Dendritic cell treated with granulocyte-macrophage colony-stimulating factor and Interleukin-4, amounts not matched to agents 40 ng/mL and 50 ng/mL, for 4 days (primary cell): ENCODE measurements at regions not wholly inside any gene's neighbourhood (a gene's known extent, or its start where the extent isn't known, plus 50 kb on each side); places are given as distances from the start of the nearest gene placed in this dataset.
"Not testable (repeated sequence)": the region's sequence is repeated elsewhere in the genome, so short reads cannot be mapped to it uniquely, and the experiment has no call there.

ENCODE experiments used
- H3K27ac Mint-ChIP-seq: one replicate; pipeline ENCODE4 v1.8.0; 2022; ENCODE audit warnings: mild to moderate bottlenecking, mixed read lengths
- H3K27me3 Mint-ChIP-seq: one replicate; pipeline ENCODE4 v1.8.0; 2022; ENCODE audit warnings: mild to moderate bottlenecking, mixed read lengths
- H3K36me3 Mint-ChIP-seq: one replicate; pipeline ENCODE4 v1.8.0; 2022; ENCODE audit warnings: low read depth, mixed read lengths
- H3K4me1 Mint-ChIP-seq: one replicate; pipeline ENCODE4 v1.8.0; 2022; ENCODE audit warnings: low read depth, mixed read lengths
- H3K4me3 Mint-ChIP-seq: one replicate; pipeline ENCODE4 v1.8.0; 2022; ENCODE audit warnings: mild to moderate bottlenecking, moderate library complexity, mixed read lengths
- H3K9me3 Mint-ChIP-seq: one replicate; pipeline ENCODE4 v1.8.0; 2022; ENCODE audit warnings: mixed read lengths
- intact Hi-C: fragments of 100-400 bp; cut with micrococcal nuclease; formaldehyde crosslinking; loops from one replicate; pipeline ENCODE4 v1.15.0; 2022

GRCh38 chr12:17116538-17116937 lies 510.6 kb upstream of the LMO3 start:
- H3K4me3 Mint-ChIP-seq, H3K27ac Mint-ChIP-seq, H3K27me3 Mint-ChIP-seq, intact Hi-C loops, H3K36me3 Mint-ChIP-seq, H3K4me1 Mint-ChIP-seq: not testable (repeated sequence)
- peaks cover 51% of the 10 kb centered on the region for H3K9me3 Mint-ChIP-seq

- no peaks in the 10 kb centered on the region for H3K27me3 Mint-ChIP-seq
- no peaks in the 10 kb centered on the region for H3K36me3 Mint-ChIP-seq
- no peaks in the 10 kb centered on the region for H3K4me1 Mint-ChIP-seq
- intact Hi-C loops, result no loop called here
- peaks cover 13% of the 10 kb centered on the region for H3K9me3 Mint-ChIP-seq
- no peak overlapping the region for H3K4me3 Mint-ChIP-seq
- H3K27ac Mint-ChIP-seq, result no peak overlapping the region
Observed at GRCh38 chr12:17110316-17110715, 504.4 kb upstream of the LMO3 start.

GRCh38 chr12:17108877-17109541 lies 503.0 kb upstream of the LMO3 start:
- peaks cover 6% of the 10 kb centered on the region for H3K9me3 Mint-ChIP-seq
- H3K36me3 Mint-ChIP-seq, result no peaks in the 10 kb centered on the region
- no peak overlapping the region for H3K4me3 Mint-ChIP-seq
- no peaks in the 10 kb centered on the region for H3K27me3 Mint-ChIP-seq
- H3K27ac Mint-ChIP-seq, result no peak overlapping the region
- intact Hi-C loops, result no loop called here
- H3K4me1 Mint-ChIP-seq, result no peaks in the 10 kb centered on the region

- Mint-ChIP-seq H3K27me3 (no peaks in the 10 kb centered on the region), H3K9me3 (peaks cover 19% of the 10 kb centered on the region), H3K4me1 (no peaks in the 10 kb centered on the region), H3K36me3 (no peaks in the 10 kb centered on the region), H3K27ac (no peak overlapping the region), H3K4me3 (no peak overlapping the region)
- intact Hi-C loops, result no loop called here
Observed at GRCh38 chr12:17104801-17105200, 498.8 kb upstream of the LMO3 start.

- Mint-ChIP-seq H3K9me3 (peaks cover 57% of the 10 kb centered on the region), H3K36me3 (no peaks in the 10 kb centered on the region), H3K27me3 (no peaks in the 10 kb centered on the region), H3K4me1 (no peaks in the 10 kb centered on the region), H3K27ac (no peak overlapping the region), H3K4me3 (no peak overlapping the region)
- intact Hi-C loops, result no loop called here
Observed at GRCh38 chr12:17097674-17098073, 491.7 kb upstream of the LMO3 start.

GRCh38 chr12:17084831-17085230 lies 478.9 kb upstream of the LMO3 start:
- Mint-ChIP-seq H3K36me3 (no peaks in the 10 kb centered on the region), H3K4me3 (no peak overlapping the region), H3K4me1 (no peaks in the 10 kb centered on the region), H3K27ac (no peak overlapping the region), H3K9me3 (peaks cover 40% of the 10 kb centered on the region), H3K27me3 (no peaks in the 10 kb centered on the region)
- intact Hi-C loops, result no loop called here

- H3K36me3 Mint-ChIP-seq, result no peaks in the 10 kb centered on the region
- H3K4me1 Mint-ChIP-seq, result no peaks in the 10 kb centered on the region
- H3K9me3 Mint-ChIP-seq, result peaks cover 29% of the 10 kb centered on the region
- intact Hi-C loops, result no loop called here
- no peak overlapping the region for H3K4me3 Mint-ChIP-seq
- H3K27me3 Mint-ChIP-seq, result no peaks in the 10 kb centered on the region
- H3K27ac Mint-ChIP-seq, result no peak overlapping the region
Observed at GRCh38 chr12:17079251-17079909, 473.4 kb upstream of the LMO3 start.

- Mint-ChIP-seq H3K4me1 (no peaks in the 10 kb centered on the region), H3K4me3 (no peak overlapping the region), H3K36me3 (no peaks in the 10 kb centered on the region), H3K27ac (no peak overlapping the region), H3K27me3 (no peaks in the 10 kb centered on the region), H3K9me3 (peaks cover 21% of the 10 kb centered on the region)
- intact Hi-C loops, result no loop called here
Observed at GRCh38 chr12:17077594-17077993, 471.6 kb upstream of the LMO3 start.

- intact Hi-C loops, result no loop called here
- Mint-ChIP-seq H3K36me3 (no peaks in the 10 kb centered on the region), H3K27ac (no peak overlapping the region)
Observed at GRCh38 chr12:17076811-17077210, 470.8 kb upstream of the LMO3 start.

GRCh38 chr12:17076028-17076744 lies 470.2 kb upstream of the LMO3 start:
- H3K36me3 Mint-ChIP-seq, result no peaks in the 10 kb centered on the region
- no peak overlapping the region for H3K4me3 Mint-ChIP-seq
- no peak overlapping the region for H3K27ac Mint-ChIP-seq
- peaks cover 7% of the 10 kb centered on the region for H3K9me3 Mint-ChIP-seq
- intact Hi-C loops, result no loop called here
- H3K27me3 Mint-ChIP-seq, result no peaks in the 10 kb centered on the region
- H3K4me1 Mint-ChIP-seq, result no peaks in the 10 kb centered on the region

More at GRCh38 chr12:17076811-17077210, 470.8 kb upstream of the LMO3 start:
- Mint-ChIP-seq H3K9me3 (peaks cover 14% of the 10 kb centered on the region), H3K4me1 (no peaks in the 10 kb centered on the region), H3K27me3 (no peaks in the 10 kb centered on the region), H3K4me3 (no peak overlapping the region)

GRCh38 chr12:17064834-17065233 lies 458.9 kb upstream of the LMO3 start:
- intact Hi-C loops, result no loop called here
- H3K4me1 Mint-ChIP-seq, result no peaks in the 10 kb centered on the region
- H3K9me3 Mint-ChIP-seq, result peaks cover 47% of the 10 kb centered on the region
- no peaks in the 10 kb centered on the region for H3K27me3 Mint-ChIP-seq
- no peak overlapping the region for H3K27ac Mint-ChIP-seq
- no peaks in the 10 kb centered on the region for H3K36me3 Mint-ChIP-seq
- H3K4me3 Mint-ChIP-seq, result no peak overlapping the region

GRCh38 chr12:17062267-17063036 lies 456.5 kb upstream of the LMO3 start:
- Mint-ChIP-seq H3K36me3 (no peaks in the 10 kb centered on the region), H3K4me1 (no peaks in the 10 kb centered on the region)

GRCh38 chr12:17060260-17060659 lies 454.3 kb upstream of the LMO3 start:
- Mint-ChIP-seq H3K9me3 (peaks cover 45% of the 10 kb centered on the region), H3K4me1 (no peaks in the 10 kb centered on the region), H3K27ac (no peak overlapping the region), H3K36me3 (no peaks in the 10 kb centered on the region), H3K4me3 (no peak overlapping the region), H3K27me3 (no peaks in the 10 kb centered on the region)
- intact Hi-C loops, result no loop called here

More at GRCh38 chr12:17062267-17063036, 456.5 kb upstream of the LMO3 start:
- peaks cover 55% of the 10 kb centered on the region for H3K9me3 Mint-ChIP-seq
- no peak overlapping the region for H3K27ac Mint-ChIP-seq
- no peak overlapping the region for H3K4me3 Mint-ChIP-seq
- intact Hi-C loops, result no loop called here
- no peaks in the 10 kb centered on the region for H3K27me3 Mint-ChIP-seq

GRCh38 chr12:17056546-17056945 lies 450.6 kb upstream of the LMO3 start:
- intact Hi-C loops, result no loop called here
- Mint-ChIP-seq H3K4me1 (no peaks in the 10 kb centered on the region), H3K36me3 (no peaks in the 10 kb centered on the region), H3K27me3 (no peaks in the 10 kb centered on the region), H3K9me3 (peaks cover 26% of the 10 kb centered on the region), H3K27ac (no peak overlapping the region), H3K4me3 (no peak overlapping the region)
